Upper lobe of left lung (tissue), 4 donors: ENCODE measurements at regions not wholly inside any gene's neighbourhood (a gene's known extent, or its start where the extent isn't known, plus 50 kb on each side); places are given as distances from the start of the nearest gene placed in this dataset.

Experiments used
- POLR2A ChIP-seq, 4 donors: fragments of 450-650 bp; IDR thresholded peaks; one replicate each; pipeline ENCODE4 v1.5.1; 2016 to 2017; ENCODE audit warnings: antibody characterized with exemption in 4 of 4, mild to moderate bottlenecking in 2 of 4
- POLR2AphosphoS5 ChIP-seq, 2 donors: sonication (generic); formaldehyde crosslinking; IDR thresholded peaks; one replicate each; pipeline ENCODE4 v1.5.1; 2017; ENCODE audit warnings: antibody characterized with exemption in 2 of 2
- TF ChIP-seq, protein P1 (sequence below), 6 experiments: fragments of 450-650 bp in 4 of 6; fragments of 200-600 bp in 2 of 6; sonication (generic) in 2 of 6; IDR thresholded peaks; one replicate each; pipeline ENCODE4 v1.5.1; 2016 to 2019; ENCODE audit warnings: antibody characterized with exemption in 6 of 6

DNA sequence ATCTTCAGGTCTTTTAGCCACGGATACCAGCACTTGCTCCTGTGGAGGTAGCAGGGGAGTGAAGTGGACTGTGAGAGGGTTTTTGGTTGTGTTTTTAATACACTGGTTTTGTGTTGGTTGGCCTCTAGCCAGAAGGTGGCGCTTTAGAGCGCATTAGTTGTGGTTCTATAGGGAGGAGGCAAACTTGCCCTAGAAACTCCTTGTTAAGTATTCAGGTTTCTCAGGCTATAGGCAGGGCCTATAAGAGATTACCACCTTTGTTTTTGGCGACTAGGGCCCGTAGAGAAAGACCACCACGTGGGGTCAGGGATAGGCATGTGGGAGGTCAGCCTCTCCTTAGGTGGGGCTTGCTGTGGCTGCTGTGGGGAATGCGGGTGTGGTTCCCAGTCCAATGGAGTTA lies 221.6 kb upstream of the SPANXN4 start:
- TF ChIP-seq, protein P1, sequence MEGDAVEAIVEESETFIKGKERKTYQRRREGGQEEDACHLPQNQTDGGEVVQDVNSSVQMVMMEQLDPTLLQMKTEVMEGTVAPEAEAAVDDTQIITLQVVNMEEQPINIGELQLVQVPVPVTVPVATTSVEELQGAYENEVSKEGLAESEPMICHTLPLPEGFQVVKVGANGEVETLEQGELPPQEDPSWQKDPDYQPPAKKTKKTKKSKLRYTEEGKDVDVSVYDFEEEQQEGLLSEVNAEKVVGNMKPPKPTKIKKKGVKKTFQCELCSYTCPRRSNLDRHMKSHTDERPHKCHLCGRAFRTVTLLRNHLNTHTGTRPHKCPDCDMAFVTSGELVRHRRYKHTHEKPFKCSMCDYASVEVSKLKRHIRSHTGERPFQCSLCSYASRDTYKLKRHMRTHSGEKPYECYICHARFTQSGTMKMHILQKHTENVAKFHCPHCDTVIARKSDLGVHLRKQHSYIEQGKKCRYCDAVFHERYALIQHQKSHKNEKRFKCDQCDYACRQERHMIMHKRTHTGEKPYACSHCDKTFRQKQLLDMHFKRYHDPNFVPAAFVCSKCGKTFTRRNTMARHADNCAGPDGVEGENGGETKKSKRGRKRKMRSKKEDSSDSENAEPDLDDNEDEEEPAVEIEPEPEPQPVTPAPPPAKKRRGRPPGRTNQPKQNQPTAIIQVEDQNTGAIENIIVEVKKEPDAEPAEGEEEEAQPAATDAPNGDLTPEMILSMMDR (IDR thresholded peaks at IDR 0.05), result no peak
- no peak for TF ChIP-seq POLR2A (IDR thresholded peaks at IDR 0.05)
- no peak for TF ChIP-seq POLR2AphosphoS5 (IDR thresholded peaks at IDR 0.05)
